HL-60 (cell line): ENCODE measurements at regions not wholly inside any gene's neighbourhood (a gene's known extent, or its start where the extent isn't known, plus 50 kb on each side); places are given as distances from the start of the nearest gene placed in this dataset.

ENCODE experiments used
- CTCF ChIP-seq: IDR thresholded peaks from one replicate; pipeline ENCODE4 v1.5.1; 2011; ENCODE audit warnings: low read length, control low read depth, inconsistent platforms; ENCODE audit not compliant: insufficient read depth
- REST ChIP-seq: IDR thresholded peaks from 2 replicates; pipeline ENCODE4 v1.6.1; 2012; ENCODE audit warnings: low read depth; ENCODE audit not compliant: insufficient replicate concordance

- TF ChIP-seq CTCF (no peak), REST (no peak)
These were observed 50.8 kb upstream of the HOXC13 start for GRCh38 chr12:53887881-53888280.
